ENCODE measurements at regions not wholly inside any gene's neighbourhood (a gene's known extent, or its start where the extent isn't known, plus 50 kb on each side); places are given as distances from the start of the nearest gene placed in this dataset.

- TF ChIP-seq CTCF (IDR thresholded peaks at IDR 0.05) (no peak), POLR2A (IDR thresholded peaks at IDR 0.05) (no peak)
Measured at GRCh38 chr1:87880764-87881163, 552.1 kb downstream of the LMO4 start.

Measured in body of pancreas (tissue), 4 donors.